HG03045 (cell line): ENCODE measurements at regions not wholly inside any gene's neighbourhood (a gene's known extent, or its start where the extent isn't known, plus 50 kb on each side); places are given as distances from the start of the nearest gene placed in this dataset.
"Not testable (repeated sequence)": the region's sequence is repeated elsewhere in the genome, so short reads cannot be mapped to it uniquely, and the experiment has no call there.

ENCODE experiments used
- ATAC-seq: cut with Tn5 transposase; IDR thresholded peaks from one replicate; pipeline ENCODE4 v1.9.1; 2021; ENCODE audit warnings: mild to moderate bottlenecking, moderate library complexity; ENCODE audit not compliant: unreplicated experiment

DNA sequence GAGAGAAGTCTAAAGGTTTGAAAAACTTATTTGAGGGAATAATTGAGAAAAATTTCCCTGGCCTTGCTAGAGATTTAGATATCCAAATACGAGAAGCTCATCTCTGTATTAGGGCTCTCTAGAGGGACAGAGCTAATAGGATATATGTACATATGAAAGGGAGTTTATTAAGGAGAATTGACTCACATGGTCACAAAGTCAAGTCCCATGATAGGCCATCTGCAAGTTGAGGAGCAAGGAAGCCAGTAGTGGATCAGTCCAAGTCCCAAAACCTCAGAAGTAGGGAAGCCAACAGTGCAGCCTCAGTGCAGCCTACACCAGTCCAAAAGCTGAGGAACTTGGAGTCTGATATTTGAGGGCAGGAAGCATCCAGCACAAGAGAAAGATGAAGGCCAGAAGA lies 126.7 kb downstream of the PJA2 start:
- not testable (repeated sequence) for ATAC-seq

DNA sequence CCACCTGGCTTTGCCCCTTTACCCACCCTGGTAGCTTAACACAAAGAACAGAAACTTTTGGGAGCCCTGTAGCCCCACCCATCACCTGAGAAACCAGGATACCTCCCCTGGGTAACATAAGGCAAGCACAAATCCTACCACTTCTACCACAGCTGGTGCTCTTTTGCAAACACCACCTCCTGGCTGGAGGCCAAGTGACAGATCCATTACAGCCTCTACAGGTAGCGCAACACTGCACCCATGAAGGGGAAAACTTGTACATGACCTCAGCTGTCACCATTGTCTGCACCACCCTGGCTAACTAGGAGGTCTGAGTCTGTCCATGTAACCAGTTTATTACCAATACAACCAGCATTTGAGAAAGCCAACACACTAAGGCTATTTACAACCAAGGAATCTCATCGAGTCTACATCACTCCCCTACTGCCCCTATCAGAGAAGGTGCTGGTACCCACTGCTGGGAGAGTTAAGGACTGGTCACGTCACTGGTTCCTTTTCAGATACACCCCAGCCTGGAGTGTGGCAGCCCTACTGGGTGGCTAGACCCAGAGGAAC lies 128.6 kb downstream of the PJA2 start:
- ATAC-seq = no peak

DNA sequence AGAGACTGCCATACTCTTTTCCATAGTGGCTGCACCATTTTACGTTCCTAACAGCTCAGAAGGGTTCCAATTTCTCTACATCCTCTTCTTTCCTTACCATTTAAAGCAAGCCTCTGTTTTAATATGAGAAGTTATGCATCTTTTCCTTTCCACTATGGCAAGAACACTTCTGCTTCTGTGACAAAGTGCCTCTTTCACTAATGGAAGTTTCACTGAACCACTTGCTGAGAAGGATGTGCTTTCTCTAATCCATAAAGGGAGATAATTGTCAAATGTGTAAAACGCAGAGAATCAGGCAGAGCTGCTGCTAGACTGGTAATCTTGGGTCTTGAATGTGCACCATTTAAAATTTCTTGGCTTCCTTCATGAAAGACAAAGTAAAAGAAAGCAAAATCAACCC lies 131.6 kb downstream of the PJA2 start:
- ATAC-seq = no peak

DNA sequence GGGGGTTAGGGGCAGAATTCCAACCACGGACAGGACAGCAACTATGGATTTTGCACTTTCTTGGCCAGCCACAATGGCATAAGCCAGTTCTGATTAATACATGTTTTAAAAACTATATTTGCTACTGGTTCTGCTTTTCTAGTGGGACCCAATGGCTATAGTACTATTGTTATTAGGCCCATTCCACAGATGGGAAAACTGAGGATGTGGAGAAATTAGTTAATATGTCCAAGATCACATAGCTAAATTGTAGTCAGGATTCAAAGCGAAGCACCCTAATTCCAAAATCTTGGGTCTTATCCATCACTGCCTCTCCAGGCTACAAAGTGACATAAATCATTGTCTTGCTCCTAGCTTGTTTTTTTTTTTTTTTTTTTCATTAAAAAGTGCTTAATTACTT lies 133.9 kb downstream of the PJA2 start:
- no peak for ATAC-seq

DNA sequence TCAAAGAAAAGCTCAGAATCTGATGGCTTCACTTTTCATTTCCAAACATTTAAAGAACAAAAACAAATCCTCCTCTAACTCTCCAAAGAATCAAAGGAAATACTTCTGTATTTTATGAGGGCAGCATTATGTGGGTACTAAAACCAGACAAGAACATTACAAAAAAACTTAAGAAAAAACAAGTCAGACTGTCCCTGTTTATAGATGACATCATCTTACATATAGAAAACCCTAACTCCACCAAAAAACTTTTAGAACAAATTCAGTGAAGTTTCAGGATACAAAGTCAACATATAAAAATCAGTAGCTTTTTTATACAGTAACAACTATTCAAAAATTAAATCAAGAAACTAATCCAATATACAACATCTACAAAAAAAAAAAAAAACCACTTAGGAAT lies 136.2 kb downstream of the PJA2 start:
- ATAC-seq = no peak

DNA sequence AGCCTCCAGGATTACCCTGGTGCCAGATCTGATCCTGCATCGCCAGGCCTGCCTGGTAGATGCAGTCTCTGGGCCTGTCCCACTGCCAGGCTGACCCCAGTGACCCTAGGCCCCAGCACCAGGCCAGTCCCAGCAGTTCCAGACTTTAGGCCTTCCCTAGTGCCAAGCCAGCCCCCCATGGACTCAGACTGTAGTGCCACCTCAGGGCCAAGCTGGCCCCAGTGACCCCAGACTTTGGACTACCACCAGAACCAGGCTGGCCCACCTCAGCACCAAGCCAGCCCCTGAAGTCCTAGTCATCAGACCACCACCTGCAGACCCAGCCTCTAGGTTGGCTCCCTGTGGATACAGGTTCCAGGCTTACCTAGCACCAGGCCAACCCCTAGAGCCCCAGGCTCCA lies 142.5 kb downstream of the PJA2 start:
- ATAC-seq = no peak

DNA sequence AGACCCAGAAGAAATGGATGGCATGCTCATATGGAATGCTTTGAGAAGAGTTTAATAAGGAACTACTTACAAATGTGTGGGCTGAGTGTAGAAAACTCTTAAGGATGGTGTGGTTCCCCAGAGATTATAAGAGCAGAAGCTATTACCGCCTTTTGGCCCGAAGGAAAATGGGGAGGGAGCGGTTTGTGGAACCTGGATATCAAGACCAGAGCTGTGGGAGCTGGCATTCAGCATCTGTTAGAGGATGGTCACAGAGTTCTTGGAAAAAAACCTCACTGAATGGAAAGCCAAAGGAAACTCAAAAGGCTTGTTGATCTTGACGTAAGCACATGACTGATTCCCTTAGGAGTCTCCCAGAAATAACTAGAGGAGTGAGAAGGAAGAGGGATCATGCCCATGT lies 151.0 kb downstream of the PJA2 start:
- ATAC-seq = no peak

DNA sequence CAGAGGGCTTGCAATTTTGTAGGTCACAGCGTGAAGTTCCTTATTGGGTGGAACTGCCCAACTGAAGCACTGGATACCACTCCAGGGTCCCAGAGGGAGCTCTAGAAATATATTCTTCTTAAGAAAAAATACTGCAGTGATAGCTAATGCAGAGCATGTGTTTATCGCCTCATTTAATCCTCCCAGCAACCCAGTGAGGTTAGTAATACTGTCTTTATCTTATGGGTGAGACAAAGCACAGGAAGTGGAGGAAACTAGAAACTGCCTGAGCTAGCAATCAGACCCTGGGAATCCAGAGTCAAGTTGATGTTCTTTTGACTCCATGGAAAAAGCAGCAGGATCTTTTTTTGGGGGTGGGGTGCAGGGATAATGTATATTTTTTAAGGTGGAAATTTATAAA lies 153.3 kb downstream of the PJA2 start:
- no peak for ATAC-seq

DNA sequence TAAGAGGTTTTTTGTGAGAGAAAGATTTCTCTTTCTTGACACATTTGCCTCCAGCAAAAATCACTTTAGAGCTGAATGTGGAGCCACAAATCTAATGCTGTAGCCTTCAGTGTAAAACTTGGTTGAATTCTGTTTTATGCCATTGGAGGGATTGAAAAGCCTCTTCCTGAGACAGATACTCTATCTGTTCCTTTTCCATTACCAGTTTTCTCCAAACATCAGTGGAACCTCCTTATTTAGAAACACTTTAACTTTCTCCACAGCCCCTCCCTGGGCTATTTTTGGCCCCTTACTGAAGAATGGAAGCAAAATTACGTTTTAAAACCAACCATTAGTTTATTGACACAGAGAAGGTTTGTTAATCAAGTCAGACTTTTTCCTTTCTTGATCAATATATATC lies 155.3 kb downstream of the PJA2 start:
- ATAC-seq = no peak

DNA sequence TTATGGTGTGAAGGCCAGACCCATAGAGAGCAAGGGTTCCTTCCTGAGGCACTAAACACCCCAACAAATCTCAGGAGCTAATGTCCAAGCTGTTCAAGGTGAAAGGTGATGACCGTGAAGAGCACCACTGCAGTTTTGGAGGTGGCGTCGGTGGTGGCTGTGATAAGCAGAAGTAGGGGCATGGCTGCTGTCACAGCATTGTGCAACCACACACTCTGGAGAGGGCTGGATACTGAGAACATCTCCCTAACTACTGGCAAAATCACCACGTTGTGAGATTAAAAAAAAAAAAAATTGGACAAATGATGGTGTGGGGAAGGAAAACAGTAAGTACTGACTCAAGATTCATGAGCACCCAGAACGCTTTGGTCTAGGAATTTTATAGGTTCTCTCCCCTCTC lies 156.5 kb downstream of the PJA2 start:
- no peak for ATAC-seq

DNA sequence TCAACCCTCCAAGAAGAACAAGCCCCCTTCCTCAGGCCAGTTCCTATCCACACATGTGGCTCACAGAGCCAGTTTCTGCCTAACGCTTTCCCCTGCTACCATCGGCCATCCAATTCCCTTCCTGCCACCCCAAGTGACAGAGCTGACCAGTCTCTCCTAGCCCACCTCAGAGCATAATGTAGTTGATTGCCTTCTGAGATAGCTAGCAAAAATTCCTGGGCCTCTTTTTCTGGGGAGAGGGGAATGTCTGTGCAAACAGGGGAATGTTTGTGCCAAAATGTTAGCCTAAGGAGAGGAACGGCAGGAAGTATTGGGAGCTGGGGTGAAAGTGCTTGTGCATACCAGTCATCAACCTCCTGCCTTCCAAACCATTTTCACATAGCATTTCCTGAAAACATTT lies 157.0 kb downstream of the PJA2 start:
- ATAC-seq = no peak

DNA sequence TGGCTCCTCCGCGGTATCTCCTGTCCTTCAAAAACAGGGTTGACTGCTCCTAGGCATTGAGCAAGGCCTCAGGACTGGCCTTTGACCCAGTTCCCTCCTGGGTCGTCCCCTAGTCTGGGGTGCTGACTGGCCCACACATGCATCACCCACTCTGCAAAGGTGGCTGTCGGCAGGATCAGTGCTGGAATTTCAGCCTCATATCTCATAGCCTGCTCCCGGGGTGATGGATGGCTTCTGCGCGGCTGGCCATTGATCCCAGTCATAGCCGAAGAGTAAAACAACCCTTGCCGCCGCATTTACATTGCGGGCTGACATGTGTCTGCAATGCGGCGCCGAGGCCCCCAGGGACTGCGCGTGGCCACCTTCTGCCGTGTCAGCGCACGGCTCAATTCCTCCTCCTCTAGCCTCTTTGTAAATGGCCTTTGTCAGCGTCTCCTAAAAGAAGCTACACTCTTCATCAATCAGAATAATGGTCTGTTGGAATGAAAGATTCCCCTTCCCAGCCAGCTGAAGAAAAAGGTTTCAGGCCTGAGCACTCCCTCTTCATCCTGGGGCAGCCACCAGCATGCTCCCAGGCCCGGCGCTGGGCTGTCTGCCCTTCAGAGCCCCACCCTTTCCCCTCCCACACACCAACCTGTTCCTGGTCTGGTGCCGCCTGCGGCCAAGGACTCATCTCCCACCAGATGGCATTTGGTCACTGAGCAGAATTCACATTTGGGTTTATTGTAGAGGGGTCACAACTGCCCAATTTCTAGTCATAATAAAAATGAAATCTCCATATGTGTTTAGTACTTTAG lies 159.0 kb downstream of the PJA2 start:
- ATAC-seq = no peak

DNA sequence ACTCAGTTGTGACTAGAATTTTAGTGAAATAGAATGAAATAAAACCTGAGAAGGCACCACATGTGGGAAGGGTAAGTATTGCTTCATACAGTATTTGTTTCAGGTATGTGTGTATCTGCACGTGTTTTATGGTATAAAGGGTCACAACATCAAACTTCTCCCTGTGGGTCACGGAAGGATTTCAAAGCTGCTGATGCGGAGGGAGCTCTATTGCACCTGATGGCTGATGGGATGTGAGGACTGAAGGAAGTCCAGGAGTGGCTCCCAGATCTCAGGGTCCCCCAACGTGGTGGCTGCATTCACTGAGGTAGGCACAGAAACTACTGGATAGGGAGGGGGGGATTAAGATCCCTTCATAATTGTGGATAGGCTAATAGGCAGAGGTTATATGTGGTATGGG lies 159.7 kb downstream of the PJA2 start:
- no peak for ATAC-seq

DNA sequence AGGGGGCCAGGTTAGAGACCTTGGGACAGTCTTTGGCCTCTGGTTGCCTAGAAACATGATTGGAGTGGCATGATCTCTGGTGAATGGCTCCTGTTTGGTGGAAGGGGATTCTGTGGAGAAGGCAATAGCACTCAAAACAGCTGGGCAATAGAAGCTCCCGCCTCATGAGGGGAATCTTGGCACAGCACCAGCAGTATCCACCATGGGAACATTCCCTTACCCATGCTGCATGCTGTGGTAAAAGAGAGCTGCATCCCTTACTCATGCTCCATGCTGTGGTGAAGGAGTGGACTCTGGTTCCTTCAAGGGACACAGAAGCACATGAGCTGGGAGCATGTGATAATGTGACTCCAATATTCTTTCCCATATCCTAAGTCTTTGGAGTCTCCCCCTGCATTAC lies 160.6 kb downstream of the PJA2 start:
- no peak for ATAC-seq

DNA sequence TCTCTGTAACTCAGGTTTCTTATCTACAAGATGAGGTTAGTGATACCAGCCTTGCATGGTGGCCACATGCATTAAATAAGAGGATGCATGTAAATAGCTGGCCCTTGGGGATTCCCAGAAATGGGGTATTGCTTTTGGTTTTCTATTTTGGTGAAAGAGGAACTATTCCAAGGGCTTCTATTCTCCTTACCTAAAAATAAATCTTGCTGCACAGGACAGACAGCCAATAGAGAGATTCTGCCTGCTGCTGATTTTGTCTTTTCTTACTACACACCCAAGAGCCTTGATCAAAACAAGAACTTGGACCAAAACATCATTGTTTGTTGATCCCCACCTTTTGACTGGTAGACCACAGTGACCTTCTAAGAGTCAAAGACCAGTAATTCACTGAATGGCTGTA lies 161.8 kb downstream of the PJA2 start:
- ATAC-seq = peak; percentile 55

DNA sequence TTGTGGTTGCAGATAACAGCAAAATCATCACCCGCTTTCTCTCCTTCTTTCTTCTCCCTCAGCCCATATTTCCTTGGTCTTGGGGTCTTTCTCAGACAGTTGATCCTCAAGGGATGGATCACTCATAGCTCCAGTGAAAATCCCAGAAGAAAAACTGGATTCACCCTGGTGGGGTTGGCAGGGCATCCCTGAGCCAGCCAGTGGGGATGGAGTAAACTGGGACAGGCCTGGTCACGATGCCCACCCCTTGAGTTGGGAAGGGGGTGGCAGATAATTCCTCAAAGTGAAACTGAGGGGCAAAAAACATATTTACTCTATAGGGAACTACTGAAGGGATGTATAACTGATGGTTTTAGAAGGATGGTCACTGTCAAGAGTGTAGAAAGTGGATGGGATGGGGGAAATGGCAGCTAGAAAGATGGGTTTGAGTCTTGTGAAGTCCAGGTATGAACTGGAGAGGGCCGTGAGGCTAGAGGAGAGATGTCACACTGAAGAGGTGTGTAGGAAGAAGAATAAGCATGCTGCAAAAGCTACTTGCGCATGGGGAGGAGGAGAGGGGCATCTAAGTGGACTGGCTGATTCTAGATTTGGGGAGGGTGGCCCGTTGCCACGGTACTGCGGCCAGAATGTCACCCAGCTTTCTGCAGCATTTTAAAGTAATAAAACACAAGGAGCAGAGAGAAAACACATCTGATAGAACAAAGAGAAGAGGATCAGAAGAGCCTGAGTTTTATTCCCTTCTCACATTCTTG lies 162.8 kb downstream of the PJA2 start:
- no peak for ATAC-seq
